Calu3 (cell line): ENCODE measurements at regions not wholly inside any gene's neighbourhood (a gene's known extent, or its start where the extent isn't known, plus 50 kb on each side); places are given as distances from the start of the nearest gene placed in this dataset.

Experiments used
- BruUV-seq: library from RNA; stranded (reverse); fragments of 400-500 nt; replicated peaks from 2 replicates; lab custom pipeline; 2021; lab: Mats Ljungman, UMichigan
- CTCF ChIA-PET: fragments of 300-600 bp; sonication (Branson Sonifier 250); formaldehyde crosslinking; loops from one replicate; lab custom pipeline; 2022; ENCODE audit warnings: antibody characterized with exemption; lab: Charles Lee
- DNase-seq: peaks from one replicate; pipeline ENCODE4 v3.0.0; 2022
- H3K27ac Mint-ChIP-seq: one replicate; pipeline ENCODE4 v1.8.0; 2022; ENCODE audit warnings: mixed read lengths; ENCODE audit not compliant: unreplicated experiment
- H3K27me3 Mint-ChIP-seq: one replicate; pipeline ENCODE4 v1.8.0; 2022; ENCODE audit warnings: mixed read lengths; ENCODE audit not compliant: unreplicated experiment
- H3K36me3 Mint-ChIP-seq: one replicate; pipeline ENCODE4 v1.8.0; 2022; ENCODE audit warnings: mild to moderate bottlenecking, moderate library complexity, mixed read lengths; ENCODE audit not compliant: insufficient read depth, unreplicated experiment
- H3K4me1 Mint-ChIP-seq: one replicate; pipeline ENCODE4 v1.8.0; 2022; ENCODE audit warnings: mild to moderate bottlenecking, low read depth, mixed read lengths; ENCODE audit not compliant: unreplicated experiment
- H3K4me3 Mint-ChIP-seq: one replicate; pipeline ENCODE4 v1.8.0; 2022; ENCODE audit warnings: mild to moderate bottlenecking, low read depth, moderate library complexity, mixed read lengths; ENCODE audit not compliant: unreplicated experiment
- H3K9me3 Mint-ChIP-seq: one replicate; pipeline ENCODE4 v1.8.0; 2022; ENCODE audit warnings: low read depth, mixed read lengths; ENCODE audit not compliant: unreplicated experiment
- CTCF ChIP-seq: fragments of 200-600 bp; IDR thresholded peaks from one replicate; pipeline ENCODE4 v1.8.0; 2022; ENCODE audit warnings: antibody characterized with exemption; ENCODE audit not compliant: unreplicated experiment
- intact Hi-C: fragments of 100-400 bp; cut with micrococcal nuclease; formaldehyde crosslinking; loops from one replicate; pipeline ENCODE4 v1.10.0; 2022; ENCODE audit not compliant: unreplicated experiment

- Mint-ChIP-seq H3K27ac (no peak overlapping the region), H3K27me3 (no peaks in the 10 kb centered on the region), H3K9me3 (peaks cover 3% of the 10 kb centered on the region), H3K4me3 (no peak overlapping the region), H3K4me1 (no peaks in the 10 kb centered on the region), H3K36me3 (no peaks in the 10 kb centered on the region)
- DNase-seq = no peak
- TF ChIP-seq CTCF = no peak
- CTCF ChIA-PET = no interaction called here
- BruUV-seq = no TSS peak
- intact Hi-C loops = no loop called here
These were observed 270.9 kb downstream of the CYLC2 start for GRCh38 chr9:103266064-103266463.

- no peaks in the 10 kb centered on the region for H3K27me3 Mint-ChIP-seq
- no peak overlapping the region for H3K4me3 Mint-ChIP-seq
- intact Hi-C loops = no loop called here
- H3K9me3 Mint-ChIP-seq = no peaks in the 10 kb centered on the region
- CTCF ChIA-PET = no interaction called here
- H3K4me1 Mint-ChIP-seq = no peaks in the 10 kb centered on the region
- TF ChIP-seq CTCF = no peak
- BruUV-seq = no TSS peak
- no peak overlapping the region for H3K27ac Mint-ChIP-seq
- no peaks in the 10 kb centered on the region for H3K36me3 Mint-ChIP-seq
- no peak for DNase-seq
These were observed 282.1 kb downstream of the CYLC2 start for GRCh38 chr9:103277240-103277639.

GRCh38 chr9:103281126-103281525 is 286.0 kb downstream of the CYLC2 start:
- Mint-ChIP-seq H3K9me3 (no peaks in the 10 kb centered on the region), H3K4me3 (no peak overlapping the region), H3K27ac (no peak overlapping the region), H3K36me3 (no peaks in the 10 kb centered on the region), H3K27me3 (no peaks in the 10 kb centered on the region), H3K4me1 (no peaks in the 10 kb centered on the region)
- CTCF ChIA-PET = no interaction called here
- DNase-seq = no peak
- no peak for TF ChIP-seq CTCF
- intact Hi-C loops = no loop called here
- BruUV-seq = no TSS peak

GRCh38 chr9:103287361-103287760 is 292.2 kb downstream of the CYLC2 start:
- no peak overlapping the region for H3K27ac Mint-ChIP-seq
- intact Hi-C loops = no loop called here
- BruUV-seq = no TSS peak

More at GRCh38 chr9:103287361-103287760, 292.2 kb downstream of the CYLC2 start:
- DNase-seq = no peak
- no peaks in the 10 kb centered on the region for H3K4me1 Mint-ChIP-seq
- CTCF ChIA-PET = no interaction called here
- no peak for TF ChIP-seq CTCF
- no peaks in the 10 kb centered on the region for H3K9me3 Mint-ChIP-seq
- H3K4me3 Mint-ChIP-seq = no peak overlapping the region
- H3K27me3 Mint-ChIP-seq = no peaks in the 10 kb centered on the region
- no peaks in the 10 kb centered on the region for H3K36me3 Mint-ChIP-seq
